Right lobe of liver (tissue), 6 donors: ENCODE measurements at regions not wholly inside any gene's neighbourhood (a gene's known extent, or its start where the extent isn't known, plus 50 kb on each side); places are given as distances from the start of the nearest gene placed in this dataset.
"Not testable (repeated sequence)": the region's sequence is repeated elsewhere in the genome, so short reads cannot be mapped to it uniquely, and the experiment has no call there.

Source experiments
- ATAC-seq, 4 donors: fragments of 200-7000 bp; cut with Tn5 transposase; one replicate each; pipeline ENCODE4 v1.9.1; 2020; ENCODE audit warnings: mild to moderate bottlenecking in 4 of 4, moderate library complexity in 4 of 4
- DNase-seq, 3 donors: peaks; one replicate each; pipeline ENCODE4 v3.0.0-alpha.2; 2020
- H3K27ac ChIP-seq, 3 donors: fragments of 200-600 bp; one replicate each; pipeline ENCODE4 v1.8.0; 2022
- H3K27me3 ChIP-seq, 2 donors: fragments of 200-600 bp; one replicate each; pipeline ENCODE4 v1.8.0; 2022
- H3K36me3 ChIP-seq, 4 donors: fragments of 200-600 bp; sonication (generic) in 1 of 4; one replicate each; pipeline versions ENCODE4 v1.5.1 to v1.8.0; 2017 to 2022; ENCODE audit warnings: control low read depth in 1 of 4
- H3K4me1 ChIP-seq, 4 donors: fragments of 200-600 bp; sonication (generic) in 1 of 4; one replicate each; pipeline versions ENCODE4 v1.5.1 to v1.8.0; 2017 to 2022; ENCODE audit warnings: control low read depth in 1 of 4
- H3K4me3 ChIP-seq, 3 donors: fragments of 200-600 bp; one replicate each; pipeline ENCODE4 v1.8.0; 2022
- H3K9me3 ChIP-seq, 4 donors: fragments of 200-600 bp; sonication (generic) in 1 of 4; one replicate each; pipeline versions ENCODE4 v1.5.1 to v1.8.0; 2017 to 2022; ENCODE audit warnings: control low read depth in 1 of 4
- POLR2A ChIP-seq: fragments of 450-650 bp; IDR thresholded peaks from one replicate; pipeline ENCODE4 v1.6.1; 2017; ENCODE audit warnings: antibody characterized with exemption, mild to moderate bottlenecking
- WGBS: methylation state at CpG from one replicate; pipeline ENCODE4 v1.1.6; 2018; ENCODE audit warnings: low coverage, low lambda C conversion rate; ENCODE audit not compliant: insufficient coverage; ENCODE audit errors: missing lambda C conversion rate; 5-methylcytosine and 5-hydroxymethylcytosine counted together
- intact Hi-C, 2 donors: fragments of 100-400 bp; cut with DNase I; formaldehyde crosslinking; loops; one replicate each; pipeline versions ENCODE4 v1.11.2 to v1.14.1; 2022
- TF ChIP-seq, protein P1 (sequence below), 4 donors: fragments of 200-600 bp in 3 of 4; fragments of 450-650 bp in 1 of 4; IDR thresholded peaks; one replicate each; pipeline versions ENCODE4 v1.5.1 to v1.8.0; 2016 to 2022; ENCODE audit warnings: antibody characterized with exemption in 4 of 4, mild to moderate bottlenecking in 2 of 4
- donor health status: DM: no; HTN: yes; CAD: no.
- donor health status: DM: no; HTN: no; CAD: no.
- donor health status: DM: no; HTN: no; CAD: no.
- donor health status: DM: no; HTN: yes; CAD: no.
- donor health status: DM: no; HTN: yes; CAD: no.

DNA sequence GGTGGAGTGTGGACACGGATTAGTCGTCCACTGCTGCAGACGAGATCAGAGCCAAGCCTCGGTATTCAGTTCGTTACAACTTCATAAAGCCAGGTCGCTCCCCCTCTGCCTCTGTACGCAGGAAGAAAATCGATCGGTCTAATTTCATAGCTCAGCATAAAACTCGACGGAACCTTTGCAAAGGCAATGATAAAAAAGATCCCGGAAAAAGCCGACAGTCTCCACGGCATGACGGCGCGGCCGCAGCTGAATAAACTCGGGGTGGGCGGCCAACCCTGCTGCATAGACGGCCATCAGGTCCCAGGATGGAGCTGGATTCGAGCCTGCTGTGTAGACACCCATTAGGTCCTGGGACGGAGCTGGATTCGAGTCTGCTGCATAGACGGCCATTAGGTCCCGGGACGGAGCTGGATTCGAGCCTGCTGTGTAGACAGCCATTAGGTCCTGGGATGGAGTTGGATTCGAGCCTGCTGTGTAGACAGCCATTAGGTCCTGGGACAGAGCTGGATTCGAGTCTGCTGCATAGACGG lies 113.8 kb upstream of the PPP2R3B start:
- intact Hi-C loops = no loop called here
- no peaks in the 10 kb centered on the region for H3K4me1 ChIP-seq
- no peak for DNase-seq
- no peak for ATAC-seq
- H3K9me3 ChIP-seq = no peaks in the 10 kb centered on the region
- no peaks in the 10 kb centered on the region for H3K27me3 ChIP-seq
- TF ChIP-seq, protein P1, sequence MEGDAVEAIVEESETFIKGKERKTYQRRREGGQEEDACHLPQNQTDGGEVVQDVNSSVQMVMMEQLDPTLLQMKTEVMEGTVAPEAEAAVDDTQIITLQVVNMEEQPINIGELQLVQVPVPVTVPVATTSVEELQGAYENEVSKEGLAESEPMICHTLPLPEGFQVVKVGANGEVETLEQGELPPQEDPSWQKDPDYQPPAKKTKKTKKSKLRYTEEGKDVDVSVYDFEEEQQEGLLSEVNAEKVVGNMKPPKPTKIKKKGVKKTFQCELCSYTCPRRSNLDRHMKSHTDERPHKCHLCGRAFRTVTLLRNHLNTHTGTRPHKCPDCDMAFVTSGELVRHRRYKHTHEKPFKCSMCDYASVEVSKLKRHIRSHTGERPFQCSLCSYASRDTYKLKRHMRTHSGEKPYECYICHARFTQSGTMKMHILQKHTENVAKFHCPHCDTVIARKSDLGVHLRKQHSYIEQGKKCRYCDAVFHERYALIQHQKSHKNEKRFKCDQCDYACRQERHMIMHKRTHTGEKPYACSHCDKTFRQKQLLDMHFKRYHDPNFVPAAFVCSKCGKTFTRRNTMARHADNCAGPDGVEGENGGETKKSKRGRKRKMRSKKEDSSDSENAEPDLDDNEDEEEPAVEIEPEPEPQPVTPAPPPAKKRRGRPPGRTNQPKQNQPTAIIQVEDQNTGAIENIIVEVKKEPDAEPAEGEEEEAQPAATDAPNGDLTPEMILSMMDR (IDR thresholded peaks at IDR 0.05) = no peak
- no peak for TF ChIP-seq POLR2A
- no peak overlapping the region for H3K27ac ChIP-seq
- WGBS = 72% methylated on average over 24 of the region's 31 CpGs
- no peaks in the 10 kb centered on the region for H3K36me3 ChIP-seq
- no peak overlapping the region for H3K4me3 ChIP-seq

DNA sequence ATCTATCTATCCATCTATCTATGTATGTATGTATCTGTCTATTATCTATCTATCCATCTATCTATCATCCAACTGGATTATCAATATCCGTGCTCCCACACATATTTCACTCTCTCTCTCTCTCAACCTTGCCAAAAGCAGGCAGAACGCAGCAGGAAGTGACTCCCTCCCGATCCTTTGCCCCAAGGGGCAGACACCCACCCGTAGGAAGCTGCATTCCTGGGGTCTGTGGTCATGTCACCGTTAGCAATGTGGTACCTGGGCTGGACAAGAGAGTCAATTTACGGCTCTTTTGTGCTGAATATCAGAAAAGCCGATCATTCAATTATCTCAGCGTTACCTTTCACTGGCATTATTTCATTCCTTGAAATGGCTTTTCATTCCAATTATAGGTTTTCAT lies 119.6 kb upstream of the PPP2R3B start:
- ATAC-seq (no peak), DNase-seq (no peak)
- no peaks in the 10 kb centered on the region for H3K4me1 ChIP-seq
- intact Hi-C loops = no loop called here
- H3K36me3 ChIP-seq = no peaks in the 10 kb centered on the region
- no peak overlapping the region for H3K4me3 ChIP-seq
- 48% methylated on average over 5 of the region's 8 CpGs for WGBS
- peaks cover 0 to 4% of the 10 kb centered on the region in 2 donors for H3K27me3 ChIP-seq
- no peak overlapping the region for H3K27ac ChIP-seq
- no peaks in the 10 kb centered on the region for H3K9me3 ChIP-seq
- no peak for TF ChIP-seq POLR2A
- TF ChIP-seq, protein P1 (IDR thresholded peaks at IDR 0.05) = no peak

DNA sequence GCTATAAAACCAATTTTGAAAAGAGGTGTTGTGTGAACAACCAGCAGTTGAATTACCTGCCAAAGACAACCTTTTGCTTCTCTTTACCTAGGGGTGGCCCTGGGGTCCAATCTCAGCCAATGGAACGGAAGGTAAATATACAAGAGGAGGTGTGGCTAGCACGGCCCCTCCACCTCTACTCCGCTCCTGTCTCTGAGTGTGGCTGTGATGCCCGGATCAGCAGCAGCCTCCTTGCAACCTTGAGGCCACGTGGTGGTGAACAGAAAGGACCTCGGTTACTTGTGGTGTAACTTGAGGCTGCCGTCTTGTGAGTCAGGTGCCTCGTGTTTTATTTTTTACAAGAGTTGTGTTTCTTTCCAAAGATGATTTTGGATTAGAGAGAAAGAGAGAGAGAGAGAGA lies 121.5 kb upstream of the PPP2R3B start:
- intact Hi-C loops = no loop called here
- no peak overlapping the region for H3K27ac ChIP-seq
- peaks cover 0 to 4% of the 10 kb centered on the region in 2 donors for H3K27me3 ChIP-seq
- H3K4me3 ChIP-seq = no peak overlapping the region
- H3K4me1 ChIP-seq = no peaks in the 10 kb centered on the region
- DNase-seq (peak in 1 of 3 donors; percentile 7), ATAC-seq (no peak)
- no peaks in the 10 kb centered on the region for H3K9me3 ChIP-seq
- TF ChIP-seq POLR2A = no peak
- TF ChIP-seq, protein P1 (IDR thresholded peaks at IDR 0.05) = no peak
- WGBS = 64% methylated on average over 5 of the region's 8 CpGs
- no peaks in the 10 kb centered on the region for H3K36me3 ChIP-seq

- H3K27ac ChIP-seq, H3K4me3 ChIP-seq, H3K36me3 ChIP-seq, H3K4me1 ChIP-seq, intact Hi-C loops, DNase-seq, ATAC-seq, H3K9me3 ChIP-seq, H3K27me3 ChIP-seq: not testable (repeated sequence)
- WGBS = 74% methylated on average over 3 of the region's 5 CpGs
Observed at GRCh38 chrX:508821-509220, 121.8 kb upstream of the SHOX start.

GRCh38 chrX:511089-511488 lies 119.5 kb upstream of the SHOX start:
- not testable (repeated sequence) for H3K27ac ChIP-seq
- WGBS = 69% methylated on average over 3 of the region's 4 CpGs

DNA sequence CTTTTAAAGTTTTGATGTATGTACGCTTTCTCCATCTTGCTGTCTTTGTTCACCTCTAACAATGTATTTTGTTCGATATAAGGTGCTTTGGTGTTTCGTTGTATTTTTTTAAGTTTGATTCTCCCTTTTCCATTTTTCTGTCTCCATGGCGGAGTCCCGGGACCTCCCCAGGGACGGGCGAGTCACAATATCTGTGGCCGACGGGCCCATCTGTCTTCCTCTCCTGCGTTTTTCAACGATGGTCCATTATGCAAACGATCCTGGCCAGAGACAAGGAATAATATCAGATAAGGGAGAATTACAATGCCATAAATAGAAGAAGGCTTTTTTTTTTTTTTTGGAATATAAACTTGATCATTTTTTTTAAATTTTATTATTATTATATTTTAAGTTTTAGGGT lies 112.3 kb upstream of the SHOX start:
- intact Hi-C loops = no loop called here
- H3K4me1 ChIP-seq = no peaks in the 10 kb centered on the region
- WGBS = 63% methylated on average over 12 of the region's 12 CpGs
- no peak overlapping the region for H3K27ac ChIP-seq
- H3K9me3 ChIP-seq = no peaks in the 10 kb centered on the region
- no peaks in the 10 kb centered on the region for H3K36me3 ChIP-seq
- DNase-seq = no peak
- no peak overlapping the region for H3K4me3 ChIP-seq
- TF ChIP-seq POLR2A = no peak
- TF ChIP-seq, protein P1 (IDR thresholded peaks at IDR 0.05) = no peak
- ATAC-seq = no peak
- H3K27me3 ChIP-seq = no peaks in the 10 kb centered on the region

More at GRCh38 chrX:511089-511488, 119.5 kb upstream of the SHOX start:
- DNase-seq, H3K4me1 ChIP-seq, H3K9me3 ChIP-seq, H3K4me3 ChIP-seq, ATAC-seq, H3K27me3 ChIP-seq, intact Hi-C loops, H3K36me3 ChIP-seq: not testable (repeated sequence)
